IMR-90 (cell line): ENCODE measurements at regions not wholly inside any gene's neighbourhood (a gene's known extent, or its start where the extent isn't known, plus 50 kb on each side); places are given as distances from the start of the nearest gene placed in this dataset.

ENCODE experiments used
- CEBPB ChIP-seq: IDR thresholded peaks from 2 replicates; pipeline ENCODE4 v1.6.1; 2012; ENCODE audit warnings: low read depth, low read length, improper control_type of control experiment
- CHD1 ChIP-seq: IDR thresholded peaks from 2 replicates; pipeline ENCODE4 v1.6.1; 2012; ENCODE audit warnings: low read depth, low read length, improper control_type of control experiment
- CTCF ChIP-seq: conservative IDR thresholded peaks from 2 replicates; pipeline ENCODE4 v1.5.1; 2012; ENCODE audit warnings: mild to moderate bottlenecking, low read depth, low read length, improper control_type of control experiment
- ELK1 ChIP-seq: fragments of 150-350 bp; IDR thresholded peaks from 2 replicates; pipeline ENCODE4 v1.6.1; 2016; ENCODE audit warnings: low read depth, mild to moderate bottlenecking, low read length, moderate library complexity, borderline replicate concordance
- FOS ChIP-seq: fragments of 150-350 bp; IDR thresholded peaks from 2 replicates; pipeline ENCODE4 v1.6.1; 2016; ENCODE audit warnings: low read depth, low read length
- MAFK ChIP-seq: IDR thresholded peaks from 2 replicates; pipeline ENCODE4 v1.6.1; 2012; ENCODE audit warnings: low read depth, low read length, improper control_type of control experiment
- MXI1 ChIP-seq: IDR thresholded peaks from 2 replicates; pipeline ENCODE4 v1.6.1; 2012; ENCODE audit warnings: low read depth, mild to moderate bottlenecking, low read length, moderate library complexity, borderline replicate concordance
- POLR2A ChIP-seq: IDR thresholded peaks from 2 replicates; pipeline ENCODE4 v1.6.1; 2012; ENCODE audit warnings: mild to moderate bottlenecking, low read depth, low read length
- RFX5 ChIP-seq: IDR thresholded peaks from 2 replicates; pipeline ENCODE4 v1.8.0; 2012; ENCODE audit warnings: low read depth, mild to moderate bottlenecking, low read length, moderate library complexity
- SMC3 ChIP-seq: fragments of 150-350 bp; IDR thresholded peaks from 2 replicates; pipeline ENCODE4 v1.6.1; 2016; ENCODE audit warnings: low read depth, mild to moderate bottlenecking, antibody characterized with exemption, low read length, moderate library complexity

DNA sequence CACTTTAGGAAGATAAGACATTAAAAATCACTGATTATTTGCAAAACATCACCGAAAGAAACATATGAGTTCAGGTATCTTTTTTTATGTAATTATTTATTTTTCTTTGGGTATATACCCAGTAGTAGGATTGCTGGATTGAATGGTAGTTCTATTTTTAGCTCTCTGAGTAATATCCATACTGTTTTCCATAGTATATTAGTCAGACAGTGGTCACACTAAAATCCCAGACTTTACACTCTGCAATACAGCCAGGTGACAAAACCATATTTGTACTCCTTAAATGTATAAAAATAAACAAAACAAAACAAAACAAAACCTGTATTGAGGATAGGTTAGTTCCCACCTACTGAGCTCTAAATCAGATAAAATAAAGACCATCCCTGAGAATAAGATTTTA, 1024.3 kb upstream of the EYS start:
- TF ChIP-seq CTCF (no peak), SMC3 (no peak), RFX5 (no peak), POLR2A (no peak), FOS (no peak), MXI1 (no peak), CEBPB (no peak), CHD1 (no peak), ELK1 (no peak), MAFK (no peak)
